GM20000 (cell line): ENCODE measurements at regions not wholly inside any gene's neighbourhood (a gene's known extent, or its start where the extent isn't known, plus 50 kb on each side); places are given as distances from the start of the nearest gene placed in this dataset.

Experiments used
- DNase-seq: peaks from one replicate; pipeline ENCODE4 v3.0.0; 2012; ENCODE audit warnings: low spot score
- TF ChIP-seq, protein P1 (sequence below): IDR thresholded peaks from 2 replicates; pipeline ENCODE4 v1.5.1; 2012; ENCODE audit warnings: mild to moderate bottlenecking, control low read depth; ENCODE audit errors: extremely low read depth, missing control alignments

DNA sequence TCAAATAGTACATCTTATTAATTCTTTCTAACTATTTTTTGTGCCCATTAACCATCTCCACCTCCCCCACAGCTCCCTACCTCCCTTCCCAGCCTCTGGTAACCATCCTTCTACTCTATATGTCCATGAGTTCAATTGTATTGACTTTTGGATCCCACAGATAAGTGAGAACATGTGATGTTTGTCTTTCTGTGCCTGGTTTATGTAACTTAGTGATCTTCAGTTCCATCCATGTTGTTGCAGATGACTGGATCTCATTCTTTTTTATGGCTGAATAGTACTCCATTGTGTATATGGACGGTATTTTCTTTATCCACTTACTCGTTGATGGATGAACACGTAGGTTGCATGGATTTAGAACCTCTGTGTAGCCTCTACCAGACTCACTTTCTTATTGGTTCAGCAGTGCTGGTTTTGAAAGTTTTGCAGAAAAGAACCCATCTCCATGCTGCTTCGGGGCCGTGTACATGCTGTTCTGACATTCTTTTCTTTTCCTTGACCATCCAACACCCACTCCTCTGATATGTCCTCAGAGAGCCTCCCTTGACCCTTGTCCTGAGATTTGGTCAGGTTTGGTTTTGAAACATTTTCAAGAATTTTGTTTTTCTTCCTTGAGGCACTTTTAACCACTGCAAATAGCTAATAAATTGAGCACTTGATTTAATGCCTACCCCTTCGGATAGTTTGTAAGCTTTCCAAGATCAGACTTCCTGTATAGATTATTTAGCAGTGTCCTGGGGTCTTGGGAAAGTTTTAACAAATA, 231.2 kb upstream of the ZFP64 start:
- TF ChIP-seq, protein P1, sequence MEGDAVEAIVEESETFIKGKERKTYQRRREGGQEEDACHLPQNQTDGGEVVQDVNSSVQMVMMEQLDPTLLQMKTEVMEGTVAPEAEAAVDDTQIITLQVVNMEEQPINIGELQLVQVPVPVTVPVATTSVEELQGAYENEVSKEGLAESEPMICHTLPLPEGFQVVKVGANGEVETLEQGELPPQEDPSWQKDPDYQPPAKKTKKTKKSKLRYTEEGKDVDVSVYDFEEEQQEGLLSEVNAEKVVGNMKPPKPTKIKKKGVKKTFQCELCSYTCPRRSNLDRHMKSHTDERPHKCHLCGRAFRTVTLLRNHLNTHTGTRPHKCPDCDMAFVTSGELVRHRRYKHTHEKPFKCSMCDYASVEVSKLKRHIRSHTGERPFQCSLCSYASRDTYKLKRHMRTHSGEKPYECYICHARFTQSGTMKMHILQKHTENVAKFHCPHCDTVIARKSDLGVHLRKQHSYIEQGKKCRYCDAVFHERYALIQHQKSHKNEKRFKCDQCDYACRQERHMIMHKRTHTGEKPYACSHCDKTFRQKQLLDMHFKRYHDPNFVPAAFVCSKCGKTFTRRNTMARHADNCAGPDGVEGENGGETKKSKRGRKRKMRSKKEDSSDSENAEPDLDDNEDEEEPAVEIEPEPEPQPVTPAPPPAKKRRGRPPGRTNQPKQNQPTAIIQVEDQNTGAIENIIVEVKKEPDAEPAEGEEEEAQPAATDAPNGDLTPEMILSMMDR: no peak
- no peak for DNase-seq

DNA sequence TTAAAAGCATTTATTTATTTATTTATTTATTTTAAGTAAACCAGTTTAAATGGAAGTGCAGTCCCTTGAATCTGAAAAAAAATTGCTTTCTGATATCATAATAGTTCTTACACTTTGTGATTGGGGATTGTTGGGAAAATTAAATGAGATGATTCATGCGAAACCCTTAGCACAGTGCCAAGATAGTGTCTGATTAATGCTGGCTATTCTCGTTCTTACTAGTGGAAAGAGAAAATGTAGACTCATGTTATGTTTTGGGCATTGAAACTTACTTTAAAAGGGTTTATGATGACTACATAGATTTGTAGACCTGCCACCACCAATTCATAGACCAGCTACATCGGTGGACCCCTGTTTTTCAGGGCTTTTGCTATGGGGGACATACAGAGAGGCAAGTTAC, 229.2 kb upstream of the ZFP64 start:
- TF ChIP-seq, protein P1: no peak
- no peak for DNase-seq

DNA sequence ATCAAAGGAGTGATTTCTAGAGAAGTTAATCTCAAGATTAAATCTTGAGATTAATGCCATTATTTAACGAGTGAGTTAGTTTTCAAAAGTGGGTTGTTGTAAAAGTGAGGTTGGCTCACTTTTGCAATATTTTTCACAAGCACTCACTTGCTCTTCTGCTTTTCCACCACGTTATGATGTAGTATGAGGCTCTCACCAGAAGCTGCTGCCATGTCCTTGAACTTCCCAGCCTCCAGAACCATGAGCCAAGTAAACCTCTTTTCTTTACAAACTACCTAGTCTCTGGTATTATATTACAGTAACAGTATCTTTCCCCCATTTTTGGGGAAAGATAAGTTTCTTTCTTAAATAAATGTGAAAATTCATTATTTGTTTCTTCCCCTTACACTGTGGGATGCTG, 227.6 kb upstream of the ZFP64 start:
- TF ChIP-seq, protein P1: no peak
- DNase-seq: no peak

DNA sequence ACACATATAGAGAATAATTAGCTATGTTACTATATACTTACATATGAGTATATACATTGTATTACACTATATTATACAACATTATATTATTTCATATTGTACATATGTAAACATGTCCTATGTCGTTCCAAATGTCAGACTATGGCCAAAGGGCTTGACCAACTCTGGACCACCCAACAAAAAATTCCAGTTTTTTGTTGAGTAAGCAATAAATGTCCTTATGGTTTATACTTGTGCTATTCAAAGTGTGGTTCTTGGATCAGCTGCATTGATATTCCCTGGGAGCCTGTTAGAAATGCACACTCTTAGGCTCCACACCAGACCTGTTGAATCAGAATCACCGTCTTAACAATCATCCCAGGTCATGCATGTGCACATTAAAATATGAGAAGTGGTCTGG, 225.4 kb upstream of the ZFP64 start:
- TF ChIP-seq, protein P1: no peak

DNA sequence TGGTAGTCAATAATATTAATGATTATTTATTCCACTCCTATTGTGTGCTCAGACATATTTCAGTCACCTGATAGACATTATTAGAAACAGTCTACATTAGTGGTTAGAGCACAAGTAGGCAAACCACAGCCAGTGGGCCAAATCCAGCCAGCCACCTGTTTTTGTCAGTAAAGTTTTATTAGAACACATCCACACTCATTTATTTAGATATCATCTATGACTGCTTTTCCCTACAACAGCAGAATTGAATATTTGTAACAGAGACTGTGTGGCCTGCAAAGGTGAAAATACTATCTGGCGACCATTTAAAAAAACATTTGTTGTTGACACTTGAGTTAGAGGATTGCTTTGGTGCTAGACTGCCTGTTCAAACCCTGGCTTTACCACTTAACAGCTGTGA, 220.0 kb upstream of the ZFP64 start:
- TF ChIP-seq, protein P1: no peak
- DNase-seq: no peak

More for the DNA sequence above, 225.4 kb upstream of the ZFP64 start:
- DNase-seq: no peak

DNA sequence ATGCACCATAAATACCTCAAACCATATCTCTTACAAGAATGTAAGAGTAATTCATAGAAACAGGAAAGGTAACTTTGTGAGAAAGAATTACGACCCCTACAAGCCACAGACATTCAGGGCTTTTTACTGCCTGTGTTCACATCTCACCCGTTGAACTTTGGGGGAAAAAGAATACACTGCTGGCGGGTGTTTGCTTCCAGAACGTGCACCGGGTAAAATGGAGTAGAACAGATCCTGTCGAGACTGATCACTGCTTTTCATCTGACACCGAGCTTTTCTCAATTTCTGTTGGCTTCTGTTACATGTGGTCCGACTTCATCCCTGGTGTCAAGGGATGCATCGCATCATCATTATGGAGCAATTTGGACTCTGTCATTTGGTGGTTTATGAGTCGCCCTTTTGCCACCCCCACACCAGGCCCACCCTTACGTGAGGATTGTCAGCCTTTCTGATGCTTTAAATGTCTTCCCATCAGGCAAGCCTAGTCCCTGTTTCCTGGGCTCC, 219.2 kb upstream of the ZFP64 start:
- no peak for DNase-seq
- TF ChIP-seq, protein P1: no peak

DNA sequence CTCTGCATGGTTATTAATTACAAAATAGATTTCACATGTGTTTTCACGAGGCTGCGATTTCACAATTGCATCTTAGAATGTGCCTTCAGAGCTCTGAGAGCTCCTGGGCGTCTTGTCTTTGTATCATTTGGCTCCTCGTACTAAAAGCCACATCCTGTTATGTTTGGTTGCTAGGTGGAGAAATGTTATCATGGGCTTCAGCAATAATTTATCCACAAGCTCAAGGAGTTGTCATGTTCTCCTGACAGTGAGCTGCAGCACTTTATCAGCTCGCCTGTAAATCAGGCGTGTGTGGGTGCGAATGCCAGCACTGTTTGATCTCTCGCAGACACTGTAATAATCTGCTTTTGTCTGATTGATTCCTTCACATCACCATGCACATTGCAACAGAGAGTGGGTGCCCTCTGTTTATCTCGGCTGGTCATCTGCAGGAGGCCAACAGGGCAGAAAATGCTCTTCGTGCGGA, 218.6 kb upstream of the ZFP64 start:
- DNase-seq: no peak
- TF ChIP-seq, protein P1: no peak
